ENCODE measurements at regions not wholly inside any gene's neighbourhood (a gene's known extent, or its start where the extent isn't known, plus 50 kb on each side); places are given as distances from the start of the nearest gene placed in this dataset.

DNA sequence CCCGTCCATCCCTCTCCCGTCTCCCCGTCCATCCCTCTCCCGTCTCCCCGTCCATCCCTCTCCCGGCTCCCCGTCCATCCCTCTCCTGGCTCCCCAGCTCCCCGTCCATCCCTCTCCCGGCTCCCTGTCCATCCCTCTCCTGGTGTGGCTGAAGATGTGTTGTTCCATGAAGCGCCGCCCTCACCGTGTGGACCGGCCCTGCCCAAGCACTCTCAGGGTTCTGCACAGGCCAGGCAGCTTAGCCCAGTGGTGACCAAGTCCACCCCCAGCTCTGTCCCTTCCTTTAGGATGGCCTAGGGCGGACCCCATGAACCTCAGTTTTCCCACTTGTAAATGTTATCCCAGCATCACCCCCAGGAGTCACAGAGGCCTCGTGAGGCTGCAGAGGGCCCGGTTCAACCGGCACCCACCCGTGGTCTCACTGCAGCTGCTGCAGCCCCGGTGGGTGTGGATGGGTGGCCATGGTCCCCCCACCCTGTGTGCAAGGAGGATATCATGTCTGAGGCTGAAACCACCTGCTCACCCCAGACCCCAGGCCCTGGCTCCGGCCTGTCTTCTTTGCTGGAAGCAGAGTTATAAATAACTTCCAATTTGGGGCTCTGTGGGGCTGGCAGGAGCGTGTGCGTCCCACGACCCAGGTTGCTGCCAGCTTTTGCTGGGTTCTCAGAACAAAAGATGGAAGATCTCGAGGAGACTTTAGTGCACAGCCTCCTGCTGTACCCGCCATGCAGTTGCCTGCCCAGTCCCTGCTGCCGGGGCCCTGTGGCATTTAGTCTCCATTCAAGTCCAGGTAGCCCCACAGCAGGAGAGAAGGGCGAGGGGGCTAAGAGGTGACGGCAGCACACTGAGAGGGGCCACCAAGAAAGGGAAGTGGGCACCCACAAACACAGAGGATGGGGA is 1147.8 kb downstream of the BRD1 start:
- no peak for DNase-seq

DNA sequence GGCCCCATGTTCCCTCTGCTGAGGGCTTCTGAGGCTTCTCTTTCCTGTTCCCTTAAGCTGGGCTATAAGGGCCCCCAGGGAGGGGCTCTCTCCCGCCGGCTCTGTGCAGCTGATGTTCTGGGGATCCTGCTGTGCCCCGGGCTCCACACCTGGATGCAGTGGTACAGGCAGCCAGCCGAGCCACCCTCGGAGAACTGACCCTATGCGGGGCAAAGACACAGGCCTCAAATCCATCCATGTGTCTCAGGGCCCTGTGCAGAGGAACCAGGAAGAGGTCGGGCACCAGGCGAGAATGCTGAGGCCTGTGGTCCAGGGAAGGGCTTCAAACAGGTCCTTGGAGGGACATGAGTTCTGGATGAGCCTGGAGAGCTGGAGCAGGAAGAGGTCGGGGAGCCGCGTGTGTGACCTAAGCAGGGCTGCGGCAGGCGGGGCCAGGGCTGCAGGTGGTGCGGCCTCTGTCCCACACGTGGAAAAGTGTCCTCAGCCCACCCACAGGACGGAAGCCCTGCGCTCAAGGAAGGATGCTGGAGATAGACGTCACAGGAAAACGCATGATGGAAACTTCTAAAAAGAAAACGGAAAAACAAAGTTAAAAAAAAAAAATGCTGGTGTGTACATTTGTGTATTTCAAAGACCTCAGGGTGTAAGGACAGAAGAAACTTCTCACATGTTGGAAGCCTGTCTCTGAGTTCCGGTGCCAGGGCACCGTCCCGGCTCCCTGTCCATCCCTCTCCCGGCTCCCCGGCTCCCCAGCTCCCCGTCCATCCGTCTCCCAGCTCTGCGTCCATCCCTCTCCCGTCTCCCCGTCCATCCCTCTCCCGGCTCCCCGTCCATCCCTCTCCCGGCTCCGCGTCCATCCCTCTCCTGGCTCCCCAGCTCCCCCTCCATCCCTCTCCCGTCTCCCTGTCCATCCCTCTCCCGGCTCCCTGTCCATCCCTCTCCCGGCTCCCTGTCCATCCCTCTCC is 1149.2 kb downstream of the BRD1 start:
- no peak for DNase-seq

DNA sequence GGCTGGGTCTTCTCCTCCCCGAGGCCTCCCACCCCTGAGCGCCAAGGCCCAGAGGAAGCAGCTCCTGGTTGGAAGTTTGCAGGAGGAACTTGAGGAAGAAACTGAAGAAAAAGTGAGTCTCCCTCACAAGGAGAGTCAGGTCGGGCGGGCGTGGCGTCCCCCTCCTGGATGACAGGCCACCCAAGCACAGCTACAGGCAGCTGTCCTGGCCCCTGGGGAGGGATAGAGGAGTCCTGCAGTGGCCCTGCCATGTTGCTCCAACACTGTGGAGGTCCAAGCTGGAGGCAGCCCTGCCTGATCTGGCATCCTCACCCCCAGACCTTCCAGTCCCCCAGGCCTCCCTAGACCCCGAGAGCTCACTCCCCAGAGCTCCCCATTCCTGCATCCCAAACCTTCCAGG is 1150.1 kb downstream of the BRD1 start:
- no peak for DNase-seq

DNA sequence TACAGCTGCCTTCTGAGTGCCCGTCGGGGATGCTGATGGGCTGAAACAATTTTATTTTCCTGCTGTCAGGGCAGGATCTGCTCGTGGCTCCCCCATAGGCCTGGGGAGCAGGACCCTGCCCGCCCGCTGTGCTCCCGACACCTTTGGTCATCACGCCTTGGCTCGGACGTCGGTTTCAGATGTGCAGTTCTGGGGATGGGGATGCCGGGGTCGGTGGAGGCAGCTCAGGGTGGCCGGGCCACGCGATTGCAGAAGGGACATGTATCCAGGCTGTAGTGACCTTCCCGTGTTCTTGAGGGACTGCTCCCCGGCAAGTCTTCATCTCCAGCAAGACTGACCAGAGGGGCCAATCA is 1150.5 kb downstream of the BRD1 start:
- DNase-seq, result no peak

DNA sequence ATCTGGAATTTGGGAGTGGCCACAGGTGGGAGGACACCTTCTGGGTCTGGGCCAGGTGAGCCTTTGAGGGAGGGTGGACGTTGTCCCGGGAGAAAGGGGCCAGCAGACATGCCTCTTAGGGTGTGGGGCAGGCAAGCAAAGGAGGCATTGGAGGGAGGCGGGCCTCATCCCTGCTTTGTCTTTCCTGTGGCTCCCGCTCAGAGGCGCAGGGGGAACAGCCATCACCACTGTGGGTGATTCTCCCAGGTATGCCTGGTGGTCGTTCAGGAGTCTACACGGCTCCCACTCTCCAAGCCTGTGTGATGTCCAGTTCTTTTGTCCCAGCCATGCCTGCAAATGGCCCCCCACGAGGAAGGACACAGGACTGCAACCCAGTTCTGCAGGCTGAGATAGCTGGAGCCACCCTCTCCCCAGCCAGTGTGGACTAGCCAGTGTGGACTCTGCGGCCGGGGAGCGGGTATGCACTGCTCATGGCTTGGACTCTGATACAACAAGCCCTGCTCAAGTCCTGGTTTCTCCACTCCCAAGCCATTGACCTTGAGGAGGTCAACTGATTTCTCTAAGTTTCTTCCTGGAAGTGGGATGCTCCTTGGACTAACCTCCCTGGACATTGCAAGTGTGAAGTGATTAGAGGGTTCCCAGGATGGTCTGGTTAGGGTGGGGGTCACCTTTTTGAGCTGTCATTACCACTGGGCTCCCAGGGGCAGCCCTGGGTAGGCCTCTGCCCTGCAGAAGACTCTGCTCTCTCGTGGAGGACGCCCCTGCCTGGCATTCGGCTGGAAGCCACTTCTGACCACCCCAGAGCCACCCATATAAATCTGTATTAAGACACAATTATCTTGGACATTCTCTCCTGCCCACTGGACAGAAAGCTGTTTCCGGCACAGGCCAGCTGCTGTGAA is 1151.2 kb downstream of the BRD1 start:
- DNase-seq, result no peak

DNA sequence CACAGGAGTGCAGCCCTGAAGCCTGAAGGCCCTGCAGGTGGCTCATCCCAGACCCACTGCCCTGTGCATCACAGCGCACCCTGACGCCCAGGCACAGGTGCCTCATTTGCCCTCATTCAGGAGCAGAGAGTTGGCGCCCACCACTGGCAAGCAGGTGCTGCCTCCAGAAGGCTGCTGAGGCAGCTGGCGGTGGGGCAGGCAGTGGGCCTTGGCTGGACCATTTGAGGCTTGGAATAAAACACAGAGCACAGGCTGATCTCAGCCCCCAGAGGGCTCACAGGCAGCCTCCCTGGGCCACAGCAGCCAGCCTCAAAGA is 1151.9 kb downstream of the BRD1 start:
- no peak for DNase-seq

DNA sequence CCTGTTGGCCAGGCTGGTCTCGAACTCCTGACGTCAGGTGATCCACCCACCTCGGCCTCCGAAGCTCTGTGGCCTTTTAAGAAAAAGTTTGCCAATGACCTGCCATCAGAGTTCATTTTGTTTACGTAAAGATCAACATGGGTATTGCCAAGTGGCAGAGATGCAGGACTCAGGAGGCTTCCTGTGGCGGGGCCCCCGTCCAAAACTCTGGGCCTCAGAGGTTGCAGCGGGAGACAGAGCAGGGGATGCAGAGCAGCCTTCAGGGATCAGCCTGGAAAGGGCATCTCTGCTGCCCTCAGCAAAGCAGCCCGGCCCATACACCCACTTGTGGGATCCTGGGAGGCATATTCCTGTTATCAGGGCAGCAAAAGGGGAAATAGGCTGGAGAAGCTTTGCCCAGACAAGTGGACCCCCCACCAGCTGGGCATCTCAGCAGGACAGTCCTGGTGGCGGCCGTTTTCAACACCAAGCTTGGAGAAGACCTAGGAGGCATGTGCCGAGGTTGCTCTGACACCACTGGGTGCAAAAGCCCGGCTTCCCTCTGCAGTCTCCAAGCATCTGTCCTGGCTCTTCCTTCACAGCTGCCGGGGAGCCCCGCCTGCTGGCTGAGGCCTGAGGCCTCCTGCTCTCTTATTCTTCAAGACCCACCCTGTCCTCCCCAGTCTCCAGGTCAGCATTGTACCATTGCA is 1152.4 kb downstream of the BRD1 start:
- no peak for DNase-seq

DNA sequence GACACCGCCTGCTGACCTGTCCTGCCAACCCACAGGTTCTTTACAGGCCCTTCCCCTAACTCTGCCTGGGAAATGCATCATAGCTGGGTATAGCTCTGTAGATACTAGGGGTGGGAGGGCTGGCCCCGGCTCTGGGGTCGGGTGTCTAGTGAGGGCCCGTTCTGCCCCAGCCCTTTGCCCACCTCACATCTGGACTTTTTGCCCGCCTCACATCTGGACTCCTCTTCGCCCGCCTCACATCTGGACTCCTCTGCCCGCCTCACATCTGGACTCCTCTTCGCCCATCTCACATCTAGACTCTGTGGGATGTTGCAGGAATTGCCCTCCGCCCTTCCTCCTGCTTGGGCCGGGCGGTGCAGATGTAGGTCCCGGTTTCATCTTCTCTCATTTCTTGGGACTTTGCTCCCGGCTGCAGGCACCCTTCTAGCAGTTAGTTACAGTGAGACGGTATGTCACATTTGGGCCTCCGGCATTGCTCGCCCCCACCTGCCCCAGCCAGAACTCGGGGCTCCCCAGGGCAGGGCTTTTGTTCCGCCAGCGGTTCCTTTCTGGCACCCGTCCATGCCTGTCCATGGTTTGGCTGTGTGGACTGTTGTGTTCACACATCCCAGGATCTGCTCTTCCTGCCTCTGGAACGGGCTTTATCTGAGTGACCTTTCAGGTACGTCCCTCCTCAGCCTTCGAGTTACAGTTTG is 1153.7 kb downstream of the BRD1 start:
- no peak for DNase-seq

DNA sequence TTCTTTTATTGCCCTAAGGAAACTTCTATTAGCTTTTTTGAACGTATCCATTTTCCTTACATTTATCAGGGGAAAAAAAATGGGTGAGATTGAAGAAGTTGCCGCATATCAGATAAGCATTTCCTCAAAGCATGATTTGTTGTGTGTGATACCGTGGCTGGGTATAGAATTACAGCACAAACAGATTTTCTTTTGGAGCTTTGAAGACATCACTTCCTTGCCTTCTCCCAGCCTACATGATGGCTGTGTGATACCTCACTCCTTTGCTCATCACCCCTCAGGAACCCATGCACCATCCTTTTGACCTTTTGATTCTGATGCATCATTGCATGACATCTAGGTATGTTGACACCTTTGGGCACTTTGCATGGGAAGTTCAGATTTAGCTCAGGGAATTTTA is 1155.3 kb downstream of the BRD1 start:
- no peak for DNase-seq

DNA sequence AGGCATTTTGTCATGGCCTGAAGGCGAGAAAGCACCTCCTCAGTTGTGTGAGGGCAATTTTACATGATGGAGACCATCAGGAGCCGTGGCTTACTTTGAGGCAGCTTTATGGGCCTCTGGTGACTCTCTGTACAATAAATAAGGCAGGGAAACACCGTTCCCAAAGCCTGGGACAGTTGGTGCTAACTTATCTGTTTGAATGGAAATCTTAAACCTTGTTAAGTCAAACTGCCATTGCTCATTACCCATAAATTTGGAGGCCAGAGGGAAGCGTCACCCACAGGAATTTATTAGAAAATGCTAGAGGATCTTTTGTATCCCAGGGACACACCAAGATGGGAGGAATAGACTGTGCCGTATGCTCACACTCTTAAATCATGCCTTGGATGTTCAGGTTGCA is 1156.9 kb downstream of the BRD1 start:
- no peak for DNase-seq

DNA sequence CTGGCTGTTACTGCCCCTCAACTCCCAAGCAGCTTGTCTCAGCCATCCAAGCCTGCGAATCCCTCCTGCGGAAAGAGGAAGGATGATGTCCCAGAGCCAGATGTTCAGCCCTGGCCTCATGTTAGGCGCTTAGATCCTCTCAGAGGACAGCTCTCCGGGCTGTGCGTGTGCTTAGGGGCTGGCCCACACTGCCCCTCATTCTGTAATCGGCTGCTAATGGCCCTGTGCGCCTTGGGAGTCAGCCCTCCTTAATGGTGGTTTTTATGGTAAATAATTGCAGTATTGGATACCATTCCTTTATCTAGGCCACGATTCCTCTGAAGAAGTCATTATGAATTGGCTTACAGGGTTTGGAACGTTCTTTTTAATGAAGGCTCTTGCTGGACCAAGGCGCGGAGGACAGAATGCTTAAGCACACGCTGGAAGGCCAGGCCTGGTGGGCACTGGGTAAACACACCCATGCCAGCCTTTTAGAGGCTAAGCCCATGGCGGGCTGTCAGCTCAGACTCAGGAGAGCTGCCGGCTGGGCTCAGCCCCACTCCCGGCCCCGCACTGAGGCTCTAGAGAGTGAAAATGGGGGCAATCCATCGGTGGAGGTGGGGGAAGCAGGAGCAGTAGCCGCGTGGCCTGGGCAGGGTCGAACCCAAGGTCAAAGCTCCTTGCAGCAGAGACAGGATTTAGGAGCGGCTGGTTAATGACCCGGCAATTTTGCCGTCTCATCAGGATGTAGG is 1157.5 kb downstream of the BRD1 start:
- no peak for DNase-seq

DNA sequence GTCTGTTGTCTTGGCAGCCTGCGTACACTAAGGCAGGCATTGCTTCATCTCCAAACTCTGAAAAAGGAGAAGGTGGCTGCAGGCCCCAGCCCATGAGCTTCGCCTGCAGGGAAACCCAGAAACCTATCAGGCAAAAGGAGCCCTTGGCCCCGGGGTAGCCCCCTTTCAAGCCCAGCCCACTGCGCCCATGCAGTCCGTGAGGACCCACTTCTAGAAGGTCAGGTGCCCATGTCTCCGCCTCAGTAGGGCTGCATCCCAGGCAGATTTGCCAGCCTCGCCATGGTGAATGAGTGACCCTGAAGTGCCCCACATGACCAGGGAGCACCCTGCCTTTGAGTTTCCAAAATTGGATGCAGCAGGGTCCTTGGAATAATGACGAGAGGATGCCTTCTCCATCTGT is 1158.4 kb downstream of the BRD1 start:
- DNase-seq, result no peak

DNA sequence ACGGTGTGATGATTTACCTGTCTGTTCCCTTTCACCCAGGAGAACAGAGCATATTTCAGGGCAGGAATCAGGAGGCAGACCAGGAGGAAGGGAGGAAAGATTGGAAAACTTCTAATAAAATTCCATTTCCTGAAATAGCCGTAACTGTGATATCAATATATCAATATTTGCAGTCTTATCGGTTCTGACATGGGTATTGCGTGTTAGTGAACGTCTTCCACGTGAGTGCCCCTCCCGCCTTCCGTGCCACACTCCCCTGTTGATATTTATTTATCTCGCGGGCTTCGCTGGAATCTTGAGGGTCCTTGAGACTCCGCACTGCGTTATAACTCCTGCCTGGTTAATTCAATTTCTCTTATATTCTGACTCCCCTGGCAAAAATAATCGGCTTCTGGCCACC is 1160.4 kb downstream of the BRD1 start:
- no peak for DNase-seq

DNA sequence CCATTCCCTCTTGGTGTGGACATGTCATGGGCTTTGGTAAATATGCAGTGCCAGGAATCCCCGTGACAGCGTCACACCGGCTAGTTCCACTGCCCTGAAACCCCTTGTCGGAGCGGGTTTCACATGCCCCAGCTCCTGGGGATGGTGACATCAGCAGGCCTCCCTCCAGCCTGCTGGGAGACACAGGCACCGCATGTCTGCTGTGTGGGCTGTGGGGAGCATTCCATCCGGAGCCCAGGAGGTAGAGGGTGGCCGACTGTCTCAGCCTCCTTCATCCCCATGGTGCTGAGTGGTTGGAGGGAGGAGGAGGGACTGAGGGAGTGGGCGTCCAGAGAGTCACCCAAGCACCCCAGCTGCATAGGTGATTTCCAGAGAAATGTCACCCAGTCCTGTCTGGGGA is 1161.1 kb downstream of the BRD1 start:
- no peak for DNase-seq

DNA sequence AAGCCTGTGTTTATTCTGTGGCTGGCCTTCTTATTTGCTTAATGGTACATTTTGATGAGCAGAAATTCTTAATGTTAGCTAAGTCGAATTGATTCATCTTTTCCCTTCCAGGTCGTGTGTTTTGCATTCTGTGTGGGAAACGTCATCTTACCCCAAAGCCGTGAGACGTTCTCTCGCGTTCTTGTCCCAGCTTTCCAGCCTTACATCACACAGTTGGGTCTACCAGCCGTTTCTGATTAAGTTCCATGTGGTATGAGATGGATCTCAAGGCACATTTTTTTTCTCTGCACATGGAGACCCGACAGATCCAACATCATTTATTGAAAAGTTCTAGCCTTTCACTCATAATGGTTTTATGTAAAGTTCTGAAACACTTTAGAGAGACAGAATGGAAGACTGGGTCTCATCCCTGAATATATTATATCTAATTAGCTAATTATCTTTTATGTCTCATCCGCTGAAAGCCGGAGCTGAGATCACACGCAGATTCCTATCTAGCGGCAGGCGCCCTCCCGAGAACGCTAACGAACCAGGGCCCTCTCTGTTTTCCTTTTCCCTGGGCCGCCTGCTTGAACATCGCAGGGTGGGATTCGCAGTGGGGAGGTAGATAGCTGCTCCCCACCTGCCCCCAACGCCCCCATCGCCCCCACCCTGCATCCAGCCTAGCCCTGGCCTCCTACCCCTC is 1162.2 kb downstream of the BRD1 start:
- no peak for DNase-seq

DNA sequence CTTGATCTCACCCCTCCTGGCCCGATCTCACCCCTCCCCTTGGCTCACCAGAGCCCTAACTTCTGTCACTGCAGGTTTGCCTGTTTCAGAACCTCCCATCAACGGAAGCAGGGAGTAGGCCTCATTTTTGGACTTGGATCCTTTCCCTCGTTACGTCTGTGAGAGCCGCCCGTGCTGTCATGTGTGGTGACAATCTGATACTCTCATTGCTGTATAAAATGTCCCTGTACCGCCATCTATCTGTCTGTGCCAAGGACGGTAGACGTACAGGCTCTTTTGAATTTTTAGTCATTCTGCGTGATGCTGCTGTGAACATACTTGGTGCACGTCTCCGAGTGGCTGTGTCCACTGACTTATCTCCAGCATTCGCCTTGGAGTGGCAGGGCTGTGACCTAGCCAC is 1163.1 kb downstream of the BRD1 start:
- DNase-seq, result no peak

DNA sequence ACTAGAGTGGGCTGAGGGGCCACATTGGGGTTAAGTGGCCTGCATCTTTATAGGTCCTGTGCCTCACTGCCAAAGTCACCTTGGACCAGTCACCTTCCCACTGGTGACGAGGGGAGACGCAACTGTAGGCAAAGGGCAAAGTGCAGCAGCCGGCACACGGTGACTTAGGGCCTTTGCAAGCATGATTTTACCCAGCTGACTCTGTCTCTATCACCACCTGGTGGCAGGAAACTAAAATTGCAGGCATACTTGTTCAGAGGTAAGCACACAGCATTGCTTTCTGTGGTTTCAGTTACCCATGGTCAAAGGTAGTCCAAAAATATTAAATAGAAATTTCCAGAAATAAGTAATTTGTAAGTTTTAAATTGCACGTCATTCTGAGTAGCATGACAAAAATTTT is 1164.4 kb downstream of the BRD1 start:
- DNase-seq, result no peak

DNA sequence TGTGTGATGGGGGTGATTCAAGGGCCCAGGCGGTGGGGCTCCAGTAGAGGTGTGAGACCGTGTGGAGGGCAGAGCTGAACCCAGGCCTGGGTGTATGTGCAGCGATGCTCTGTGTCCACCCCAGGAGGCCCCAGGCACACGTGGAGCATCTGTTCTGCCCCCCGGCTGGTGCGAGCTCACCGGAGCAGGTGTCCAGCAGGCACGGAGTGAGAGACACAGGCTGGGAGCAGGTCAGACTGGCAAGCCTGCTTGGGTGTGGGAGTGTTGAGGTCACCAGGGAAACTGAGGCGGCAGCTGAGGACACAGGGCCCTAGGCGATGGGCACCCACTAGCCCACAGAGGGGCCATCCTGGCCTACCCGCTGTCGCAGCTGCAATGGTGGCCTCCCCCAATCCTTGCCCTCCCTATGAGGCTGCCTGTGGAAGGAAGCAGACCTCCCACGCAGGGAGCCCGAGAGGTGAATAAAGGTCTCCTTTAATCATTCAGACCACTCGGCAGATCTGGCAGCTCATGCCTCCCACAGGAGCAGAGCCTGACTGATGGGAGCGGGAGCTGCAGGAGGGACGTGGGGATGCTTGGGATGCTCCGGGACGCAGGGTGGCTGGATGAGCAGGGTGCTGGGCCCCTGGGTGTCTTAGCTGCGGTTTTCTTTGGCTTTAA is 1165.1 kb downstream of the BRD1 start:
- no peak for DNase-seq

DNA sequence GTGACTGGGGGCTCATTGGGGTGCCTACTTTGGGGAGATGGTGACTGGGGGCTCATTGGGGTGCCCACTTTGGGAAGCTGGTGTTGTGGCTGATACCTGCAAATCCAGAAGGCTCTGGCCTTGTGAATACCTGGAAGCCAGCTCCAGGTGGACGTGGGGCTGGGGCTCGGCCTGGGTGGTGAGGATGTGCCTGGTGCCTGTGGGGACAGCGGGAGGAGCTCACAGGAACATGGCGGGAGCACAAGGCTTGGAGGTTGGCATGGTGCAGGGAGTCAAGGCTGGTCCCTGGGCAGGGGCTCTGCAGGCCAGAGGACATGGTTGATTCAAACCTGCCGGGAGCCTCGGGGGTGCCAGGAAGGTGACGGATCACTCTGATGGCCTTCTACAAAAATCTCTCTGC is 1165.7 kb downstream of the BRD1 start:
- DNase-seq, result no peak
